Mesendoderm (in vitro differentiated cells): ENCODE measurements at regions not wholly inside any gene's neighbourhood (a gene's known extent, or its start where the extent isn't known, plus 50 kb on each side); places are given as distances from the start of the nearest gene placed in this dataset.
"Not testable (repeated sequence)": the region's sequence is repeated elsewhere in the genome, so short reads cannot be mapped to it uniquely, and the experiment has no call there.

Experiments
- DNase-seq: peaks from one replicate; pipeline ENCODE4 v3.0.0; 2013
- H2AK5ac ChIP-seq: 2 replicates; pipeline ENCODE4 v1.6.1; 2013; ENCODE audit warnings: low read length, inconsistent platforms
- H2BK120ac ChIP-seq: 2 replicates; pipeline ENCODE4 v1.6.1; 2013; ENCODE audit warnings: low read depth, mild to moderate bottlenecking, low read length, moderate library complexity, mixed read lengths
- H2BK15ac ChIP-seq: replicated peaks from 2 replicates; pipeline ENCODE4 v1.6.1; 2013; ENCODE audit warnings: low read depth, mild to moderate bottlenecking, moderate library complexity
- H2BK5ac ChIP-seq: 2 replicates; pipeline ENCODE4 v1.6.1; 2013; ENCODE audit warnings: low read length, inconsistent platforms
- H3K18ac ChIP-seq: 2 replicates; pipeline ENCODE4 v1.6.1; 2013; ENCODE audit warnings: mild to moderate bottlenecking, low read length, mixed read lengths
- H3K23ac ChIP-seq: one replicate; pipeline ENCODE4 v1.6.1; 2013; ENCODE audit warnings: low read length
- H3K27ac ChIP-seq: 2 replicates; pipeline ENCODE4 v1.5.1; 2013; ENCODE audit warnings: low read depth, mild to moderate bottlenecking, inconsistent platforms, low read length, moderate library complexity
- H3K27me3 ChIP-seq: 2 replicates; pipeline ENCODE4 v1.6.1; 2013; ENCODE audit warnings: low read length, control low read depth, mild to moderate bottlenecking, inconsistent platforms; ENCODE audit not compliant: insufficient read depth, poor library complexity
- H3K36me3 ChIP-seq: 2 replicates; pipeline ENCODE4 v1.6.1; 2013; ENCODE audit warnings: low read length, inconsistent platforms; ENCODE audit not compliant: control insufficient read depth, insufficient read depth
- H3K4ac ChIP-seq: one replicate; pipeline ENCODE4 v1.6.1; 2013; ENCODE audit warnings: low read depth, mild to moderate bottlenecking, low read length, moderate library complexity
- H3K4me1 ChIP-seq: 2 replicates; pipeline ENCODE4 v1.6.1; 2013; ENCODE audit warnings: low read depth, low read length, inconsistent platforms; ENCODE audit not compliant: control insufficient read depth
- H3K4me2 ChIP-seq: 2 replicates; pipeline ENCODE4 v1.6.1; 2013; ENCODE audit warnings: low read length
- H3K4me3 ChIP-seq: 2 replicates; pipeline ENCODE4 v1.5.1; 2013; ENCODE audit warnings: mild to moderate bottlenecking, low read length
- H3K56ac ChIP-seq: one replicate; pipeline ENCODE4 v1.6.1; 2013; ENCODE audit warnings: low read length
- H3K79me1 ChIP-seq: 2 replicates; pipeline ENCODE4 v1.6.1; 2013; ENCODE audit warnings: low read length, inconsistent platforms
- H3K79me2 ChIP-seq: 2 replicates; pipeline ENCODE4 v1.6.1; 2013; ENCODE audit warnings: mild to moderate bottlenecking, low read length; ENCODE audit not compliant: control insufficient read depth, insufficient read depth
- H3K9ac ChIP-seq: 2 replicates; pipeline ENCODE4 v1.6.1; 2013; ENCODE audit warnings: low read length, inconsistent platforms
- H4K5ac ChIP-seq: one replicate; pipeline ENCODE4 v1.6.1; 2013; ENCODE audit warnings: low read length
- H4K8ac ChIP-seq: one replicate; pipeline ENCODE4 v1.6.1; 2013; ENCODE audit warnings: low read depth, mild to moderate bottlenecking, control low read depth, low read length, moderate library complexity
- WGBS: extraction: QIAGEN DNeasy Blood & Tissue Kit; methylation state at CpG from one replicate; pipeline ENCODE4 v1.1.7; 2013; ENCODE audit warnings: low lambda C conversion rate, missing lambda C conversion rate; ENCODE audit not compliant: insufficient coverage; ENCODE audit errors: extremely low coverage; 5-methylcytosine and 5-hydroxymethylcytosine counted together

DNA sequence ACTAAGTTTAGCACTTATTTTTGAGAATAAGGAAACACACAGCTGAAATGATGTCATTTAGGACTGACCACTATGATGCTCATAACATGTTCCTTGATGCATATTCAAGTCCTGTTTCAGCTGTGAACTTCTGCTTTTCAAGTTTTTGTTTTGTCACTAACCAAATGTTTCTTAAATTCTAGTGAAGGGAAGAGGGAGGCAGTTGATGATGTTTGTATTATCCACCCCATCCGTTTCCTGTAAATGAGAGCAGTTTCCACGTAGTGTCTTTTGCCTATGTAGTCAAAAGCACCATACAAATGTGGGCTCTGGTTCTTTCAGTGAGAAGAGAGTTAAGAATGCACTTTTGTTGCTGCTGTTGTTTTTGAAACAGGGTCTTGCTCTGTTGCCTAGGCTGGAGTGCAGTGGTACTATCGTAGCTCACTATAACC, 491.8 kb downstream of the PCNX1 start:
- Histone ChIP-seq H3K18ac (no peak overlapping the region), H3K4me3 (no peak overlapping the region), H3K4ac (no peak overlapping the region), H3K23ac (no peak overlapping the region), H3K4me2 (no peak overlapping the region), H2AK5ac (no peak overlapping the region), H3K56ac (no peak overlapping the region), H2BK15ac (no peak overlapping the region), H3K4me1 (no peaks in the 10 kb centered on the region), H3K27me3 (no peaks in the 10 kb centered on the region), H4K5ac (no peak overlapping the region), H4K8ac (no peak overlapping the region), H3K79me1 (peaks cover 10% of the 10 kb centered on the region), H3K9ac (no peak overlapping the region), H2BK5ac (no peak overlapping the region), H3K79me2 (peaks cover 10% of the 10 kb centered on the region), H3K36me3 (no peaks in the 10 kb centered on the region), H3K27ac (no peak overlapping the region), H2BK120ac (no peak overlapping the region)
- DNase-seq, result no peak
- WGBS, result no CpG with 5 or more reads among the region's 3 CpGs

DNA sequence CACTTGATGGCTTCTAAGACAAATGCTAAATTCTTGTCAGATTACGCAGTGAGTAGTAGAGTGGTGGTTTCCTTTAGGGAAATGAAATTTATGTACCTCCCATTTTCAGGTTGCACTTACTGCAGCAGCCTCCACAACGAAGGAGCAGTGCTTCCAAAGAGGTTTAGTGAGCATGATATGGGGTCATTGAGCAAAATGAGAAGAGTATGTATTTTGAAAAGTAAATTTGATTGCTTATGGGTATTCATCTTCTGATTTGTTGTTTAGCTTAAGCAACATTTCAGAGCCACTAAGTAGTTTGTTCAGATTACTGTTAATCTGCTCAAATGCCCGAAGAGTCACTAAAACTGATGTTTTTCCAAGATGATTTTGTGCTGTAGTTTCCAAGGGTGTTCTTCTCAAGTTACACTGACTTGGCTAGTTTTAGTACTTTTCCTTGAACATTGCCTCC, 493.6 kb downstream of the PCNX1 start:
- WGBS, result no CpG with 5 or more reads among the region's 3 CpGs
- no peak overlapping the region for H3K4me3 ChIP-seq

DNA sequence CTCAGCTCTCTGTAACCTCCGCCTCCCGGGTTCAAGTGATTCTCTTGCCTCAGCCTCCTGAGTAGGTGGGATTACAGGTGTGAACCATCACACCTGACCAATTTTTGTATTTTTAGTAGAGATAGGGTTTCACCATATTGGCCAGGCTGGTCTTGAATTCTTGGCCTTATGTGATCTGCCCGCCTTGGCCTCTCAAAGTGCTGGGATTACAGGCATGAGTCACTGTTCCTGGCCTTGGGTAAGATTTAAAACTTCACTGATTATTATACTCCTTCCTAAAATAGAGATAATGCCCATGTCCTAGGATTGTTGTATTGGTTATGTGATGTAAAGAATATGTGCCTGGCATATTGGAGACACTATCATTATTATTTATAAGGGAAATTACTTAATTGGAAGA, 495.2 kb downstream of the PCNX1 start:
- not testable (repeated sequence) for H3K18ac ChIP-seq, H3K79me2 ChIP-seq, DNase-seq, H3K4me3 ChIP-seq, H2BK15ac ChIP-seq, H3K9ac ChIP-seq, H3K4me1 ChIP-seq, H2BK120ac ChIP-seq, H4K5ac ChIP-seq, H3K56ac ChIP-seq, H4K8ac ChIP-seq, H3K4ac ChIP-seq, H3K4me2 ChIP-seq, H3K36me3 ChIP-seq, H3K27ac ChIP-seq, H3K79me1 ChIP-seq, H3K27me3 ChIP-seq, H2BK5ac ChIP-seq, H3K23ac ChIP-seq, H2AK5ac ChIP-seq
- WGBS, result no CpG with 5 or more reads among the region's 3 CpGs

More for the DNA sequence above, 493.6 kb downstream of the PCNX1 start:
- Histone ChIP-seq H3K36me3 (no peaks in the 10 kb centered on the region), H3K27me3 (no peaks in the 10 kb centered on the region), H4K5ac (no peak overlapping the region), H2BK5ac (no peak overlapping the region), H3K18ac (no peak overlapping the region), H3K27ac (no peak overlapping the region), H3K23ac (no peak overlapping the region), H3K4me1 (no peaks in the 10 kb centered on the region), H3K9ac (no peak overlapping the region), H3K4me2 (no peak overlapping the region), H2BK15ac (no peak overlapping the region), H2BK120ac (no peak overlapping the region), H3K79me1 (peaks cover 11% of the 10 kb centered on the region), H3K79me2 (peaks cover 11% of the 10 kb centered on the region), H4K8ac (no peak overlapping the region), H3K4ac (no peak overlapping the region), H2AK5ac (no peak overlapping the region), H3K56ac (no peak overlapping the region)
- DNase-seq, result no peak

DNA sequence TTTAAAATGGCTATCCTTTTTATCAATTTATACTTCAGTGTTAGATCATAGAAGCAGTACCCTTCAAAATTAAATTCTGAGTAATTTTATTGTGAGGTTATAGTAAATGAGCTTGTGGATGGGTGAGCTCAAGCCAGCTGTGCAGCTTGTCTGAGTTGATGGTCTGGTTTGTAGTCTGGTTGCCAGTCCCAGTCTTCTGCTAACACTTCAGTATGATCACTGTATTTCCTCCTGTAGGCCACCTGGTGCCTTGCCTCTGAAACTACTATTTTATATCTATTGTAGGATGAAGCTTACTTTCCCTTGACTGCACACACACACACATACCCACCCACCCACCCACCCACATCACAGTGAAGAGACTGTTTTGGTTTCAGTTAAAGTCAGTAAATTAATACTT, 496.4 kb downstream of the PCNX1 start:
- H4K8ac ChIP-seq, result no peak overlapping the region
- no peak overlapping the region for H3K56ac ChIP-seq
- H3K36me3 ChIP-seq, result no peaks in the 10 kb centered on the region
- H3K4me2 ChIP-seq, result no peak overlapping the region
- no peak overlapping the region for H3K4me3 ChIP-seq
- no peak overlapping the region for H3K4ac ChIP-seq
- H2BK120ac ChIP-seq, result no peak overlapping the region
- no peak overlapping the region for H3K27ac ChIP-seq
- no peak overlapping the region for H2BK15ac ChIP-seq
- H3K18ac ChIP-seq, result no peak overlapping the region
- H2AK5ac ChIP-seq, result no peak overlapping the region
- H4K5ac ChIP-seq, result no peak overlapping the region
- H3K79me2 ChIP-seq, result peaks cover 5% of the 10 kb centered on the region
- peak; percentile 33 for DNase-seq
- H3K9ac ChIP-seq, result no peak overlapping the region
- no peaks in the 10 kb centered on the region for H3K27me3 ChIP-seq
- no peak overlapping the region for H3K23ac ChIP-seq
- H3K4me1 ChIP-seq, result no peaks in the 10 kb centered on the region
- H2BK5ac ChIP-seq, result no peak overlapping the region
- peaks cover 7% of the 10 kb centered on the region for H3K79me1 ChIP-seq

DNA sequence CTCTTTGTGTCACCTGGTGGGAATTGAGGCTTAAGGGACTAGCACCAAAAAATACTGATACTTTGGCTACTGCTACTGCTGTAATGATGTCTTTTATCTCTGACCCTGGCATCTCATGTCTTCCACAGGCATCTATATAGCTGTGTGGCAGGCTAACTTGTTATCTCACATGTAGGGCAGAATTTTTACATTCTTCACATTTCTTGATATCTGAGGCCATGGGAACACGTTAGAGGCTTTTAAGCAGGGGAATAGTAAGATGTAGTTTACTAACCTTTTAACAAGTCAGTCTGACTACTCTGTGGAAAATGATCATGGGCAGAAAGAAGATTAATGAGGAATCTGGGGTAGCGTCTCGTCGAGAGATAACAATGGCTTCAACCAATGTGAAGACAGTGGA, 498.4 kb downstream of the PCNX1 start:
- H3K4me1 ChIP-seq, result no peaks in the 10 kb centered on the region
- DNase-seq, result no peak
- WGBS, result no CpG with 5 or more reads among the region's 4 CpGs

DNA sequence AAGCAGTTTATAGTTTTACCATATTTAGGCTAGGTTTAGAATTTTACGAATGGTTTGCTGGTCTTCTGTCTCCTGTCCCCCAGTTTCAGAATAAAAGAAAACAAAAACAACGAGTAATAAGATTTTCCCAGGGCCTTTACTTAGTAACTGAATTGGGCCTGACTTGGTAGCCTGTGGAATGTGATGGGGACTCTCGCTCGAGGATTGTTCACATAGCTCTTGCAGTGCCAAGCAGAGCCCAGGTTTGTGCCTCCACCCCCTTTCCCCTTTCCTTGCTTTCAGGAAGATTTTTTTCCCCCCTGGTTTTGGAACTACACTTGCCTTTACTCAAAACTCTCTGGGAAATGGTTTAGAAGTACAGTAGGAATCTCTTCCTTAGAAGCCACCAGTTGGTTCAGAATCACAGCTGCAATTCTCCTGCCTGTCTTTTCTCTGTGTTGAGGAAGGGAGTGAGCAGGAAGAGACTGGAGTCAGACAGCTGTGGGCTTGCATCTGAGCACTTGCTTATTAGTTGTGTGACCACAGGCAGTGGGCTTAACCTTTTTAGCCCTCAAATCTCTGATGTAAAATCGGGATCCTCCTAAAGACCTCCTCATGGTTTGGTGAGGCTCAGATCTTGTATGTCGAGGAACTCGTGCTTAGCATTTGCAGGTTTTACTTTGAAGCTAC, 501.2 kb downstream of the PCNX1 start:
- no peak overlapping the region for H4K5ac ChIP-seq
- H3K18ac ChIP-seq, result peak overlapping the region; percentile 23
- no peak overlapping the region for H4K8ac ChIP-seq
- H3K27me3 ChIP-seq, result no peaks in the 10 kb centered on the region
- H2AK5ac ChIP-seq, result no peak overlapping the region
- H3K56ac ChIP-seq, result no peak overlapping the region
- H2BK120ac ChIP-seq, result no peak overlapping the region
- no peak overlapping the region for H3K4me3 ChIP-seq
- H3K79me2 ChIP-seq, result peaks cover 5% of the 10 kb centered on the region
- no peak overlapping the region for H2BK15ac ChIP-seq
- H3K36me3 ChIP-seq, result no peaks in the 10 kb centered on the region
- H3K9ac ChIP-seq, result no peak overlapping the region
- no peak overlapping the region for H3K27ac ChIP-seq
- no peak overlapping the region for H3K4ac ChIP-seq
- peak; percentile 49 for DNase-seq
- WGBS, result no CpG with 5 or more reads among the region's 7 CpGs
- H3K4me2 ChIP-seq, result no peak overlapping the region
- H3K79me1 ChIP-seq, result peaks cover 7% of the 10 kb centered on the region
- H3K4me1 ChIP-seq, result no peaks in the 10 kb centered on the region
- no peak overlapping the region for H2BK5ac ChIP-seq
- no peak overlapping the region for H3K23ac ChIP-seq

More for the DNA sequence above, 498.4 kb downstream of the PCNX1 start:
- Histone ChIP-seq H3K79me1 (peaks cover 5% of the 10 kb centered on the region), H3K18ac (no peak overlapping the region), H4K5ac (no peak overlapping the region), H3K4ac (no peak overlapping the region), H2BK5ac (no peak overlapping the region), H3K4me2 (no peak overlapping the region), H3K9ac (no peak overlapping the region), H2BK120ac (no peak overlapping the region), H3K27me3 (no peaks in the 10 kb centered on the region), H3K4me3 (no peak overlapping the region), H3K56ac (no peak overlapping the region), H3K27ac (no peak overlapping the region), H3K79me2 (peaks cover 3% of the 10 kb centered on the region), H4K8ac (no peak overlapping the region), H2BK15ac (no peak overlapping the region), H3K36me3 (no peaks in the 10 kb centered on the region), H2AK5ac (no peak overlapping the region), H3K23ac (no peak overlapping the region)
